A673 (cell line): ENCODE measurements at regions not wholly inside any gene's neighbourhood (a gene's known extent, or its start where the extent isn't known, plus 50 kb on each side); places are given as distances from the start of the nearest gene placed in this dataset.

Experiments
- EZH2 ChIP-seq: fragments of 200-600 bp; sonication (generic); IDR thresholded peaks from 2 replicates; pipeline ENCODE4 v1.6.1; 2017; ENCODE audit warnings: borderline replicate concordance, low read depth, mild to moderate bottlenecking, mixed read lengths, antibody characterized with exemption, low read length; ENCODE audit not compliant: poor library complexity, severe bottlenecking
- TF ChIP-seq, protein P1 (sequence below): fragments of 300-800, 200-600 bp; sonication (generic); conservative IDR thresholded peaks from 2 replicates; pipeline ENCODE4 v1.5.1; 2017; ENCODE audit warnings: low read depth, mild to moderate bottlenecking, antibody characterized with exemption, low read length, moderate library complexity, mixed read lengths

DNA sequence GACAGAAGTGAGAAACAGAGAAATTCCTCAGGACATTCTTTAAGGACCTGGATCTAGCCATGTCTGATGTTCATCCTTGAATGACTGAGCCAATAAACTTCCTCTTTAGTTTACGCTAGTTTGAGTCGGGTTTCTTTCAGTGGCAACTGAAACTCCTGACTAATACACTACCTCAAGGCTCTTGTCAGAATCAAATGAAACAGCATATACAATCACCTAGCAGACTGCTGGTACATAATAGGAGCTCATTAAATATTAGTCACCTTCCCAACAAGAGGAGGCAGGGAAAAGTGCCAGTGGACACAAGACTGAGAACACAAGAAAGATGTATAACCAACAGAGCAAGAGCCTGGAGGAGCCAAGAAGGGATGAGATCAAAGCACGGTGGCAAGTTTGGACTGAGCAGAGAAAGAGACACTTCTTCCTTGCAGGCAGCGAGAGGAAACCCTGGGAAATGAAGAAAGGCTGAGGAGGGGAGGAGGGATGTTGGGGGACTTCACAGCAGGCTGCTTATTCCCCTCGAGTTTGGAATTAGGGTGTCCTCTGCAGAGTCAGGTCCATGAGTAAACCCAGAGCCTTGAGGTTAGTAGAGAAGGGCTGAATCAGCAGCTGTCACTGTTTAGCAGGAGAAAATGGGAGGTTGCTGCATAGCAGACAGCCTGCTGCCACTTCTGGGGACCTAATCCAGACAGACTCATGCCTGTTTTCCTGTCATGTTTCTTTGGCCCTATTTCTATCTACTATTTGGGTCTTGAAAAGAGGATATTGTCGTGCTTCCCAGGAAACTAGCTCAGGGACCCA, 73.3 kb downstream of the MRPL46 start:
- TF ChIP-seq, protein P1, sequence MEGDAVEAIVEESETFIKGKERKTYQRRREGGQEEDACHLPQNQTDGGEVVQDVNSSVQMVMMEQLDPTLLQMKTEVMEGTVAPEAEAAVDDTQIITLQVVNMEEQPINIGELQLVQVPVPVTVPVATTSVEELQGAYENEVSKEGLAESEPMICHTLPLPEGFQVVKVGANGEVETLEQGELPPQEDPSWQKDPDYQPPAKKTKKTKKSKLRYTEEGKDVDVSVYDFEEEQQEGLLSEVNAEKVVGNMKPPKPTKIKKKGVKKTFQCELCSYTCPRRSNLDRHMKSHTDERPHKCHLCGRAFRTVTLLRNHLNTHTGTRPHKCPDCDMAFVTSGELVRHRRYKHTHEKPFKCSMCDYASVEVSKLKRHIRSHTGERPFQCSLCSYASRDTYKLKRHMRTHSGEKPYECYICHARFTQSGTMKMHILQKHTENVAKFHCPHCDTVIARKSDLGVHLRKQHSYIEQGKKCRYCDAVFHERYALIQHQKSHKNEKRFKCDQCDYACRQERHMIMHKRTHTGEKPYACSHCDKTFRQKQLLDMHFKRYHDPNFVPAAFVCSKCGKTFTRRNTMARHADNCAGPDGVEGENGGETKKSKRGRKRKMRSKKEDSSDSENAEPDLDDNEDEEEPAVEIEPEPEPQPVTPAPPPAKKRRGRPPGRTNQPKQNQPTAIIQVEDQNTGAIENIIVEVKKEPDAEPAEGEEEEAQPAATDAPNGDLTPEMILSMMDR, result no peak
- no peak for TF ChIP-seq EZH2
